ENCODE measurements at regions not wholly inside any gene's neighbourhood (a gene's known extent, or its start where the extent isn't known, plus 50 kb on each side); places are given as distances from the start of the nearest gene placed in this dataset.

- intact Hi-C loops (cut with micrococcal nuclease) = no loop called here
- Histone ChIP-seq H3K4me1 (ENCODE audit: control insufficient read depth in 1 of 2, insufficient read depth in 2 of 2, low read length in 2 of 2) (no peaks in the 10 kb centered on the region), H3K4me2 (ENCODE audit: low read length) (no peak overlapping the region), H3K79me2 (ENCODE audit: insufficient read depth, low read length) (no peaks in the 10 kb centered on the region), H3K4me3 (replicated peaks in 1 of 2; ENCODE audit: low read depth in 1 of 2, low read length in 2 of 2) (no peak overlapping the region), H3K9me3 (ENCODE audit: control insufficient read depth in 1 of 2, insufficient read depth in 1 of 2, low read depth in 1 of 2, low read length in 2 of 2) (peaks cover 0 to 3% of the 10 kb centered on the region in 2 experiments; a peak in 2 of 4 replicates), H4K20me1 (ENCODE audit: insufficient read depth) (no peaks in the 10 kb centered on the region), H3K27ac (ENCODE audit: low read depth, low read length) (no peak overlapping the region), H3K9ac (ENCODE audit: low read length) (no peak overlapping the region), H3K36me3 (ENCODE audit: control insufficient read depth in 1 of 2, insufficient read depth in 2 of 2, low read length in 2 of 2) (no peaks in the 10 kb centered on the region), H3K9me2 (ENCODE audit: insufficient read depth) (no peaks in the 10 kb centered on the region), H2AFZ (ENCODE audit: low read depth, low read length, poor library complexity, severe bottlenecking) (no peak overlapping the region), H3K27me3 (ENCODE audit: insufficient read depth, low read length) (no peaks in the 10 kb centered on the region)
- no peak for ATAC-seq
- ChIA-PET POLR2A (no interaction called here), RAD21 (ENCODE audit: low non-redundant PET in 1 of 2, low total read pairs in 2 of 2, uncharacterized antibody in 2 of 2, unreplicated experiment in 2 of 2) (no interaction called here), CTCF (no interaction called here)
- no TSS peak for BruUV-seq (replicated peaks)
- TF ChIP-seq SRF (IDR thresholded peaks at IDR 0.05; ENCODE audit: low read depth) (no peak), CEBPB (IDR thresholded peaks at IDR 0.05; ENCODE audit: low read depth) (no peak), SP1 (IDR thresholded peaks at IDR 0.05; ENCODE audit: low read depth) (no peak), EZH2phosphoT487 (IDR thresholded peaks at IDR 0.05; ENCODE audit: borderline replicate concordance) (no peak), SIN3A (IDR thresholded peaks at IDR 0.05; ENCODE audit: low read depth) (no peak), ZNF274 (IDR thresholded peaks at IDR 0.05; ENCODE audit: low read depth, low read length) (no peak), CBX3 (IDR thresholded peaks at IDR 0.05; ENCODE audit: low read depth) (no peak), EZH2 (IDR thresholded peaks at IDR 0.05) (no peak), RAD21 (IDR thresholded peaks at IDR 0.05; ENCODE audit: low read depth) (no peak), EGR1 (IDR thresholded peaks at IDR 0.05; ENCODE audit: low read depth) (no peak), TCF7L2 (IDR thresholded peaks at IDR 0.05; ENCODE audit: borderline replicate concordance, extremely low read depth, insufficient read depth, insufficient read length) (no peak), POLR2A (IDR thresholded peaks at IDR 0.05; ENCODE audit: borderline replicate concordance, extremely low read depth, insufficient read depth, insufficient read length) (no peak), POLR2AphosphoS5 (IDR thresholded peaks at IDR 0.05; ENCODE audit: low read depth, low read length) (no peak), FOSL1 (IDR thresholded peaks at IDR 0.05; ENCODE audit: low read depth) (no peak), ATF3 (IDR thresholded peaks at IDR 0.05) (no peak), JUND (IDR thresholded peaks at IDR 0.05) (no peak), YY1 (IDR thresholded peaks at IDR 0.05; ENCODE audit: extremely low read depth, insufficient replicate concordance, low read depth, low read length) (no peak)
- TF ChIP-seq, protein P1, sequence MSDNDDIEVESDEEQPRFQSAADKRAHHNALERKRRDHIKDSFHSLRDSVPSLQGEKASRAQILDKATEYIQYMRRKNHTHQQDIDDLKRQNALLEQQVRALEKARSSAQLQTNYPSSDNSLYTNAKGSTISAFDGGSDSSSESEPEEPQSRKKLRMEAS (IDR thresholded peaks at IDR 0.05) = no peak
- TF ChIP-seq, protein P2, sequence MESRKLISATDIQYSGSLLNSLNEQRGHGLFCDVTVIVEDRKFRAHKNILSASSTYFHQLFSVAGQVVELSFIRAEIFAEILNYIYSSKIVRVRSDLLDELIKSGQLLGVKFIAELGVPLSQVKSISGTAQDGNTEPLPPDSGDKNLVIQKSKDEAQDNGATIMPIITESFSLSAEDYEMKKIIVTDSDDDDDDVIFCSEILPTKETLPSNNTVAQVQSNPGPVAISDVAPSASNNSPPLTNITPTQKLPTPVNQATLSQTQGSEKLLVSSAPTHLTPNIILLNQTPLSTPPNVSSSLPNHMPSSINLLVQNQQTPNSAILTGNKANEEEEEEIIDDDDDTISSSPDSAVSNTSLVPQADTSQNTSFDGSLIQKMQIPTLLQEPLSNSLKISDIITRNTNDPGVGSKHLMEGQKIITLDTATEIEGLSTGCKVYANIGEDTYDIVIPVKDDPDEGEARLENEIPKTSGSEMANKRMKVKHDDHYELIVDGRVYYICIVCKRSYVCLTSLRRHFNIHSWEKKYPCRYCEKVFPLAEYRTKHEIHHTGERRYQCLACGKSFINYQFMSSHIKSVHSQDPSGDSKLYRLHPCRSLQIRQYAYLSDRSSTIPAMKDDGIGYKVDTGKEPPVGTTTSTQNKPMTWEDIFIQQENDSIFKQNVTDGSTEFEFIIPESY (IDR thresholded peaks at IDR 0.05; ENCODE audit: extremely low read depth, insufficient replicate concordance, low read length) = no peak
- TF ChIP-seq, protein P3, sequence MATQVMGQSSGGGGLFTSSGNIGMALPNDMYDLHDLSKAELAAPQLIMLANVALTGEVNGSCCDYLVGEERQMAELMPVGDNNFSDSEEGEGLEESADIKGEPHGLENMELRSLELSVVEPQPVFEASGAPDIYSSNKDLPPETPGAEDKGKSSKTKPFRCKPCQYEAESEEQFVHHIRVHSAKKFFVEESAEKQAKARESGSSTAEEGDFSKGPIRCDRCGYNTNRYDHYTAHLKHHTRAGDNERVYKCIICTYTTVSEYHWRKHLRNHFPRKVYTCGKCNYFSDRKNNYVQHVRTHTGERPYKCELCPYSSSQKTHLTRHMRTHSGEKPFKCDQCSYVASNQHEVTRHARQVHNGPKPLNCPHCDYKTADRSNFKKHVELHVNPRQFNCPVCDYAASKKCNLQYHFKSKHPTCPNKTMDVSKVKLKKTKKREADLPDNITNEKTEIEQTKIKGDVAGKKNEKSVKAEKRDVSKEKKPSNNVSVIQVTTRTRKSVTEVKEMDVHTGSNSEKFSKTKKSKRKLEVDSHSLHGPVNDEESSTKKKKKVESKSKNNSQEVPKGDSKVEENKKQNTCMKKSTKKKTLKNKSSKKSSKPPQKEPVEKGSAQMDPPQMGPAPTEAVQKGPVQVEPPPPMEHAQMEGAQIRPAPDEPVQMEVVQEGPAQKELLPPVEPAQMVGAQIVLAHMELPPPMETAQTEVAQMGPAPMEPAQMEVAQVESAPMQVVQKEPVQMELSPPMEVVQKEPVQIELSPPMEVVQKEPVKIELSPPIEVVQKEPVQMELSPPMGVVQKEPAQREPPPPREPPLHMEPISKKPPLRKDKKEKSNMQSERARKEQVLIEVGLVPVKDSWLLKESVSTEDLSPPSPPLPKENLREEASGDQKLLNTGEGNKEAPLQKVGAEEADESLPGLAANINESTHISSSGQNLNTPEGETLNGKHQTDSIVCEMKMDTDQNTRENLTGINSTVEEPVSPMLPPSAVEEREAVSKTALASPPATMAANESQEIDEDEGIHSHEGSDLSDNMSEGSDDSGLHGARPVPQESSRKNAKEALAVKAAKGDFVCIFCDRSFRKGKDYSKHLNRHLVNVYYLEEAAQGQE (IDR thresholded peaks at IDR 0.05; ENCODE audit: low read depth) = no peak
- no peak for DNase-seq (ENCODE audit: low read depth, low spot score)
Measured at GRCh38 chr16:26497896-26498295, 568.8 kb upstream of the C16orf82 start.
